HEK293 (cell line): ENCODE measurements at regions not wholly inside any gene's neighbourhood (a gene's known extent, or its start where the extent isn't known, plus 50 kb on each side); places are given as distances from the start of the nearest gene placed in this dataset.
A peak's percentile ranks its signal among the peaks of the same experiment; 100 is the strongest.

Experiments used
- BCL11A ChIP-seq: fragments of 450-650 bp; formaldehyde crosslinking; IDR thresholded peaks from 2 replicates; pipeline ENCODE4 v1.5.1; 2016; ENCODE audit warnings: low read depth, missing biosample characterization, missing genetic modification characterization
- GFI1B ChIP-seq: fragments of 450-650 bp; formaldehyde crosslinking; IDR thresholded peaks from 2 replicates; pipeline ENCODE4 v1.5.1; 2016; ENCODE audit warnings: missing biosample characterization, missing genetic modification characterization
- GLIS2 ChIP-seq: fragments of 450-650 bp; formaldehyde crosslinking; IDR thresholded peaks from 2 replicates; pipeline ENCODE4 v1.5.1; 2016; ENCODE audit warnings: missing biosample characterization, missing genetic modification characterization
- KLF7 ChIP-seq: fragments of 450-650 bp; formaldehyde crosslinking; IDR thresholded peaks from 2 replicates; pipeline ENCODE4 v1.5.1; 2016; ENCODE audit warnings: missing biosample characterization, missing genetic modification characterization, borderline replicate concordance
- MYNN ChIP-seq: fragments of 450-650 bp; formaldehyde crosslinking; IDR thresholded peaks from 2 replicates; pipeline ENCODE4 v1.5.1; 2016; ENCODE audit warnings: missing biosample characterization, missing genetic modification characterization, borderline replicate concordance
- SCRT2 ChIP-seq: fragments of 450-650 bp; formaldehyde crosslinking; IDR thresholded peaks from 2 replicates; pipeline ENCODE4 v1.5.1; 2016; ENCODE audit warnings: missing biosample characterization, missing genetic modification characterization
- YY2 ChIP-seq: fragments of 450-650 bp; formaldehyde crosslinking; IDR thresholded peaks from 2 replicates; pipeline ENCODE4 v1.5.1; 2016; ENCODE audit warnings: missing biosample characterization, missing genetic modification characterization
- ZBTB11 ChIP-seq: fragments of 450-650 bp; formaldehyde crosslinking; conservative IDR thresholded peaks from 2 replicates; pipeline ENCODE4 v1.5.1; 2016; ENCODE audit warnings: low read depth, missing biosample characterization, missing genetic modification characterization
- ZBTB20 ChIP-seq: fragments of 450-650 bp; formaldehyde crosslinking; IDR thresholded peaks from 2 replicates; pipeline ENCODE4 v1.5.1; 2016; ENCODE audit warnings: missing biosample characterization, missing genetic modification characterization
- ZBTB44 ChIP-seq: fragments of 450-650 bp; IDR thresholded peaks from 2 replicates; pipeline ENCODE4 v1.5.1; 2018; ENCODE audit warnings: missing biosample characterization, mild to moderate bottlenecking, missing genetic modification characterization
- ZBTB48 ChIP-seq: fragments of 450-650 bp; formaldehyde crosslinking; IDR thresholded peaks from 2 replicates; pipeline ENCODE4 v1.5.1; 2016; ENCODE audit warnings: missing biosample characterization, missing genetic modification characterization
- ZBTB7A ChIP-seq: fragments of 450-650 bp; formaldehyde crosslinking; IDR thresholded peaks from 2 replicates; pipeline ENCODE4 v1.5.1; 2016; ENCODE audit warnings: low read depth, missing biosample characterization, missing genetic modification characterization
- ZFP69B ChIP-seq: fragments of 450-650 bp; formaldehyde crosslinking; IDR thresholded peaks from 2 replicates; pipeline ENCODE4 v1.5.1; 2016; ENCODE audit warnings: missing biosample characterization, missing genetic modification characterization
- ZIC2 ChIP-seq: fragments of 450-650 bp; formaldehyde crosslinking; IDR thresholded peaks from 2 replicates; pipeline ENCODE4 v1.5.1; 2016; ENCODE audit warnings: missing biosample characterization, missing genetic modification characterization
- ZNF2 ChIP-seq: fragments of 450-650 bp; formaldehyde crosslinking; IDR thresholded peaks from 2 replicates; pipeline ENCODE4 v1.5.1; 2016; ENCODE audit warnings: missing biosample characterization, missing genetic modification characterization
- ZNF202 ChIP-seq: fragments of 450-650 bp; formaldehyde crosslinking; IDR thresholded peaks from 2 replicates; pipeline ENCODE4 v1.5.1; 2016; ENCODE audit warnings: missing biosample characterization, missing genetic modification characterization, borderline replicate concordance
- ZNF324 ChIP-seq: fragments of 450-650 bp; formaldehyde crosslinking; IDR thresholded peaks from 2 replicates; pipeline ENCODE4 v1.5.1; 2016; ENCODE audit warnings: missing biosample characterization, missing genetic modification characterization
- ZNF335 ChIP-seq: fragments of 450-650 bp; formaldehyde crosslinking; conservative IDR thresholded peaks from 2 replicates; pipeline ENCODE4 v1.5.1; 2016; ENCODE audit warnings: missing biosample characterization, missing genetic modification characterization
- ZNF391 ChIP-seq: fragments of 450-650 bp; formaldehyde crosslinking; IDR thresholded peaks from 2 replicates; pipeline ENCODE4 v1.5.1; 2016; ENCODE audit warnings: low read depth, missing biosample characterization, missing genetic modification characterization, borderline replicate concordance
- ZNF521 ChIP-seq: fragments of 450-650 bp; formaldehyde crosslinking; IDR thresholded peaks from 2 replicates; pipeline ENCODE4 v1.5.1; 2017; ENCODE audit warnings: missing biosample characterization, mild to moderate bottlenecking, missing genetic modification characterization
- ZNF654 ChIP-seq: fragments of 450-650 bp; formaldehyde crosslinking; IDR thresholded peaks from 2 replicates; pipeline ENCODE4 v1.5.1; 2016; ENCODE audit warnings: low read depth, missing biosample characterization, missing genetic modification characterization
- ZNF692 ChIP-seq: fragments of 450-650 bp; formaldehyde crosslinking; IDR thresholded peaks from 2 replicates; pipeline ENCODE4 v1.5.1; 2016; ENCODE audit warnings: missing biosample characterization, missing genetic modification characterization
- ZNF791 ChIP-seq: fragments of 450-650 bp; formaldehyde crosslinking; IDR thresholded peaks from 2 replicates; pipeline ENCODE4 v1.5.1; 2016; ENCODE audit warnings: missing biosample characterization, missing genetic modification characterization
- TF ChIP-seq, protein P1 (sequence below): fragments of 450-650 bp; formaldehyde crosslinking; IDR thresholded peaks from 2 replicates; pipeline ENCODE4 v1.5.1; 2016; ENCODE audit warnings: missing biosample characterization, missing genetic modification characterization
- TF ChIP-seq, protein P2 (sequence below): fragments of 450-650 bp; formaldehyde crosslinking; IDR thresholded peaks from 2 replicates; pipeline ENCODE4 v1.5.1; 2016; ENCODE audit warnings: missing biosample characterization, missing genetic modification characterization
- TF ChIP-seq, protein P3 (sequence below): fragments of 450-650 bp; formaldehyde crosslinking; IDR thresholded peaks from 2 replicates; pipeline ENCODE4 v1.5.1; 2017; ENCODE audit warnings: missing biosample characterization, missing genetic modification characterization

- TF ChIP-seq, protein P1, sequence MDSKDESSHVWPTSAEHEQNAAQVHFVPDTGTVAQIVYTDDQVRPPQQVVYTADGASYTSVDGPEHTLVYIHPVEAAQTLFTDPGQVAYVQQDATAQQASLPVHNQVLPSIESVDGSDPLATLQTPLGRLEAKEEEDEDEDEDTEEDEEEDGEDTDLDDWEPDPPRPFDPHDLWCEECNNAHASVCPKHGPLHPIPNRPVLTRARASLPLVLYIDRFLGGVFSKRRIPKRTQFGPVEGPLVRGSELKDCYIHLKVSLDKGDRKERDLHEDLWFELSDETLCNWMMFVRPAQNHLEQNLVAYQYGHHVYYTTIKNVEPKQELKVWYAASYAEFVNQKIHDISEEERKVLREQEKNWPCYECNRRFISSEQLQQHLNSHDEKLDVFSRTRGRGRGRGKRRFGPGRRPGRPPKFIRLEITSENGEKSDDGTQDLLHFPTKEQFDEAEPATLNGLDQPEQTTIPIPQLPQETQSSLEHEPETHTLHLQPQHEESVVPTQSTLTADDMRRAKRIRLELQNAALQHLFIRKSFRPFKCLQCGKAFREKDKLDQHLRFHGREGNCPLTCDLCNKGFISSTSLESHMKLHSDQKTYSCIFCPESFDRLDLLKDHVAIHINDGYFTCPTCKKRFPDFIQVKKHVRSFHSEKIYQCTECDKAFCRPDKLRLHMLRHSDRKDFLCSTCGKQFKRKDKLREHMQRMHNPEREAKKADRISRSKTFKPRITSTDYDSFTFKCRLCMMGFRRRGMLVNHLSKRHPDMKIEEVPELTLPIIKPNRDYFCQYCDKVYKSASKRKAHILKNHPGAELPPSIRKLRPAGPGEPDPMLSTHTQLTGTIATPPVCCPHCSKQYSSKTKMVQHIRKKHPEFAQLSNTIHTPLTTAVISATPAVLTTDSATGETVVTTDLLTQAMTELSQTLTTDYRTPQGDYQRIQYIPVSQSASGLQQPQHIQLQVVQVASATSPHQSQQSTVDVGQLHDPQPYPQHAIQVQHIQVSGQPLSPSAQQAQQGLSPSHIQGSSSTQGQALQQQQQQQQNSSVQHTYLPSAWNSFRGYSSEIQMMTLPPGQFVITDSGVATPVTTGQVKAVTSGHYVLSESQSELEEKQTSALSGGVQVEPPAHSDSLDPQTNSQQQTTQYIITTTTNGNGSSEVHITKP (tag by site-specific recombination) = peak; percentile 69
- no peak for TF ChIP-seq ZBTB44 (tag by site-specific recombination)
- TF ChIP-seq GFI1B (tag by site-specific recombination) = peak; percentile 58; the same call in 1 of the 2 replicates
- peak; percentile 98 for TF ChIP-seq SCRT2 (tag by site-specific recombination)
- TF ChIP-seq, protein P2, sequence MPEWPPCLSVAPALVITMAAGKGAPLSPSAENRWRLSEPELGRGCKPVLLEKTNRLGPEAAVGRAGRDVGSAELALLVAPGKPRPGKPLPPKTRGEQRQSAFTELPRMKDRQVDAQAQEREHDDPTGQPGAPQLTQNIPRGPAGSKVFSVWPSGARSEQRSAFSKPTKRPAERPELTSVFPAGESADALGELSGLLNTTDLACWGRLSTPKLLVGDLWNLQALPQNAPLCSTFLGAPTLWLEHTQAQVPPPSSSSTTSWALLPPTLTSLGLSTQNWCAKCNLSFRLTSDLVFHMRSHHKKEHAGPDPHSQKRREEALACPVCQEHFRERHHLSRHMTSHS = peak; percentile 98
- peak; percentile 84 for TF ChIP-seq MYNN
- TF ChIP-seq ZNF2 = peak; percentile 89
- TF ChIP-seq ZBTB48 (tag by site-specific recombination) = peak; percentile 71; the same call in 1 of the 2 replicates
- peak; percentile 100 for TF ChIP-seq ZBTB7A
- TF ChIP-seq, protein P3, sequence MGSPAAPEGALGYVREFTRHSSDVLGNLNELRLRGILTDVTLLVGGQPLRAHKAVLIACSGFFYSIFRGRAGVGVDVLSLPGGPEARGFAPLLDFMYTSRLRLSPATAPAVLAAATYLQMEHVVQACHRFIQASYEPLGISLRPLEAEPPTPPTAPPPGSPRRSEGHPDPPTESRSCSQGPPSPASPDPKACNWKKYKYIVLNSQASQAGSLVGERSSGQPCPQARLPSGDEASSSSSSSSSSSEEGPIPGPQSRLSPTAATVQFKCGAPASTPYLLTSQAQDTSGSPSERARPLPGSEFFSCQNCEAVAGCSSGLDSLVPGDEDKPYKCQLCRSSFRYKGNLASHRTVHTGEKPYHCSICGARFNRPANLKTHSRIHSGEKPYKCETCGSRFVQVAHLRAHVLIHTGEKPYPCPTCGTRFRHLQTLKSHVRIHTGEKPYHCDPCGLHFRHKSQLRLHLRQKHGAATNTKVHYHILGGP (tag by site-specific recombination) = peak; percentile 85
- TF ChIP-seq YY2 (tag by site-specific recombination) = peak; percentile 91
- peak; percentile 94 for TF ChIP-seq ZIC2
- peak; percentile 98 for TF ChIP-seq ZFP69B (tag by site-specific recombination)
- peak; percentile 93 for TF ChIP-seq BCL11A
- peak; percentile 100 for TF ChIP-seq ZNF324 (tag by site-specific recombination)
- peak; percentile 96 for TF ChIP-seq ZNF692 (tag by site-specific recombination)
- TF ChIP-seq ZNF654 (tag by site-specific recombination) = no peak; the same call in 1 of the 2 replicates
- 0 out of 2 replicates have a peak, but pooled peaks have one; percentile 74 for TF ChIP-seq ZNF791 (tag by site-specific recombination)
- TF ChIP-seq ZBTB20 (tag by site-specific recombination) = peak; percentile 67
- TF ChIP-seq ZNF391 (tag by site-specific recombination) = peak; percentile 99
- no peak for TF ChIP-seq ZBTB11 (tag by site-specific recombination)
- TF ChIP-seq KLF7 (tag by site-specific recombination) = no peak
- TF ChIP-seq ZNF335 (tag by site-specific recombination) = peak; percentile 87
- no peak for TF ChIP-seq ZNF202 (tag by site-specific recombination)
- TF ChIP-seq GLIS2 (tag by site-specific recombination) = peak; percentile 72
- peak; percentile 99; the same call in 1 of the 2 replicates for TF ChIP-seq ZNF521 (tag by site-specific recombination)
Observed at GRCh38 chr5:1950708-1951103, 68.0 kb upstream of the IRX4 start (continued).
